ENCODE measurements at regions not wholly inside any gene's neighbourhood (a gene's known extent, or its start where the extent isn't known, plus 50 kb on each side); places are given as distances from the start of the nearest gene placed in this dataset.

- H3K4me3 ChIP-seq (ENCODE audit: low read depth, low read length), result no peak overlapping the region
- TF ChIP-seq CTCF (IDR thresholded peaks at IDR 0.05; ENCODE audit: low read depth, low read length, missing control alignments), result no peak
- no peaks in the 10 kb centered on the region for H3K27me3 ChIP-seq (replicated peaks)
- in situ Hi-C loops (cut with HindIII; ENCODE audit: low pct_ligation_motif_present, low sequenced_read_pairs), result no loop called here
- peak overlapping the region; percentile 31 for H3K27ac ChIP-seq
- peak; percentile 63 for DNase-seq
- no peaks in the 10 kb centered on the region for H3K36me3 ChIP-seq (replicated peaks)
Observed at GRCh38 chr3:54046641-54047214, 75.6 kb upstream of the CACNA2D3 start.

GRCh38 chr3:54045061-54045815, 77.1 kb upstream of the CACNA2D3 start:
- DNase-seq, result no peak
- in situ Hi-C loops (cut with HindIII; ENCODE audit: low pct_ligation_motif_present, low sequenced_read_pairs), result no loop called here

DNA sequence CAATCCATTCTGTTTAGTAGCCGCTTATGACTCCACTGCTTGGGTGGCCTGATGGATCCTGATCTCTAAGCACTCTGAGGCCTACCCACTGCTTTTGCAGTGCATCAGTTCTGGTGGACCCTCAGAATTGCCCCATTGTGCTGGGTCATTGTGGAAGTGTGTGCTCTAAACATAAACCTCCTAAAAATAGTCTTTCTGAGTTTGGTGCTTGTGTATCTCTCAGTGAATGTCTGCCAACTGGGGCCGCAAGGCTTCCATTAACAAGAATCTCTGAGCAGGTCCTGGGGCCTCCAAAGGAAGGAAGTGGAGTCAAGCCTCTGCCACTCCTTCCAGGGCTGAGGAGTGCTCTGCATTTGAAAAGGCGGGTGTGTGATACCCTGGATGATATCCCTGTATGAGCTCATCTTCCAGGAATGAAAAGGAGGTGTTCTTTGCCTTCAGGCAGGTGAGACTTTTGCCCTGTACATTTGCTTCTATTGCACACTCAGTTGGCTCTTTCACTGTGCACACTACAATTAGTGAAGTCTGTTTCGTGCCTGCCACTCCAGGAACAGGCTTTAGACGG, 80.0 kb upstream of the CACNA2D3 start:
- in situ Hi-C loops (cut with HindIII; ENCODE audit: low pct_ligation_motif_present, low sequenced_read_pairs), result no loop called here
- H3K36me3 ChIP-seq (replicated peaks), result no peaks in the 10 kb centered on the region
- DNase-seq, result no peak
- H3K27ac ChIP-seq, result no peak overlapping the region
- H3K4me3 ChIP-seq (ENCODE audit: low read depth, low read length), result no peak overlapping the region
- H3K27me3 ChIP-seq (replicated peaks), result no peaks in the 10 kb centered on the region
- TF ChIP-seq CTCF (IDR thresholded peaks at IDR 0.05; ENCODE audit: low read depth, low read length, missing control alignments), result no peak

More at GRCh38 chr3:54045061-54045815, 77.1 kb upstream of the CACNA2D3 start:
- Histone ChIP-seq H3K27me3 (replicated peaks) (no peaks in the 10 kb centered on the region), H3K27ac (no peak overlapping the region), H3K4me3 (ENCODE audit: low read depth, low read length) (no peak overlapping the region), H3K36me3 (replicated peaks) (no peaks in the 10 kb centered on the region)
- no peak for TF ChIP-seq CTCF (IDR thresholded peaks at IDR 0.05; ENCODE audit: low read depth, low read length, missing control alignments)

- TF ChIP-seq CTCF (IDR thresholded peaks at IDR 0.05; ENCODE audit: low read depth, low read length, missing control alignments), result no peak
- Histone ChIP-seq H3K27ac (no peak overlapping the region), H3K36me3 (replicated peaks) (no peaks in the 10 kb centered on the region), H3K4me3 (ENCODE audit: low read depth, low read length) (no peak overlapping the region), H3K27me3 (replicated peaks) (no peaks in the 10 kb centered on the region)
- in situ Hi-C loops (cut with HindIII; ENCODE audit: low pct_ligation_motif_present, low sequenced_read_pairs), result no loop called here
- no peak for DNase-seq
Observed at GRCh38 chr3:54040476-54040875, 81.9 kb upstream of the CACNA2D3 start.

DNA sequence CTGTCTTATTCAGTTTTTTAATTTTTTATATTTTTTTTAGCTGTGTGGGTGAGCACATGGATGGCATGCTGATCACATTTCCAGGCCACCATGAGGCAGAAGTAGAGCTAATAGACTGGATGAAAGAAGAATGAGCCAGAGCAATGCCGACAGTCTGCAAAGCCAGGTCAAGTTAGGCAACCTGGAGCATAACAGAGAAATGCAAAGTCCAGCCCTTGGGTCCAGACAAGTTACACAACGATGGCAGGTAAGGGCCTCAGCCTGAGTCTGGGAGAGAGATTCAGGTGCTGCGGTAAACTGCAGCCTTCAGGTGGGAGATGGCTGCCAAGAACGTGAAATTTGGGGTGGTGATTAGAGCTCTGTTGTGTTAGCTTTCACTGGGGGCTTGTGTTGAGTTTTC, 84.0 kb upstream of the CACNA2D3 start:
- TF ChIP-seq CTCF (IDR thresholded peaks at IDR 0.05; ENCODE audit: low read depth, low read length, missing control alignments), result no peak
- no peaks in the 10 kb centered on the region for H3K27me3 ChIP-seq (replicated peaks)
- H3K4me3 ChIP-seq (ENCODE audit: low read depth, low read length), result no peak overlapping the region
- no peak overlapping the region for H3K27ac ChIP-seq
- in situ Hi-C loops (cut with HindIII; ENCODE audit: low pct_ligation_motif_present, low sequenced_read_pairs), result no loop called here
- no peaks in the 10 kb centered on the region for H3K36me3 ChIP-seq (replicated peaks)
- no peak for DNase-seq

Data from brain microvascular endothelial cell (primary cell).